WTC11 (cell line): ENCODE measurements at regions not wholly inside any gene's neighbourhood (a gene's known extent, or its start where the extent isn't known, plus 50 kb on each side); places are given as distances from the start of the nearest gene placed in this dataset.

Experiments
- ATAC-seq: fragments of 200-7000 bp; cut with Tn5 transposase; 2 replicates; pipeline ENCODE4 v1.10.0; 2021; ENCODE audit warnings: mild to moderate bottlenecking, moderate library complexity
- CTCF ChIA-PET: fragments of 300-600 bp; sonication (Branson Sonifier 250); formaldehyde crosslinking; loops from one replicate; lab custom pipeline; 2021; ENCODE audit warnings: antibody characterized with exemption; lab: Charles Lee
- POLR2A ChIA-PET: fragments of 350-600 bp; sonication (Branson Sonifier 250); formaldehyde crosslinking; loops from one replicate; lab custom pipeline; 2021; ENCODE audit warnings: antibody characterized with exemption; lab: Charles Lee
- DNase-seq: peaks from one replicate; pipeline ENCODE4 v3.0.0; 2021; ENCODE audit warnings: low spot score
- H3K27ac Mint-ChIP-seq: 2 replicates; pipeline ENCODE4 v1.8.0; 2021; ENCODE audit warnings: mixed read lengths
- H3K27me3 Mint-ChIP-seq: 2 replicates; pipeline ENCODE4 v1.8.0; 2021; ENCODE audit warnings: low read depth, mild to moderate bottlenecking, moderate library complexity, mixed read lengths
- H3K36me3 Mint-ChIP-seq: 2 replicates; pipeline ENCODE4 v1.8.0; 2021; ENCODE audit warnings: mixed read lengths
- H3K4me1 Mint-ChIP-seq: 2 replicates; pipeline ENCODE4 v1.8.0; 2022; ENCODE audit warnings: mixed read lengths
- H3K4me3 Mint-ChIP-seq: 2 replicates; pipeline ENCODE4 v1.8.0; 2021; ENCODE audit warnings: mild to moderate bottlenecking, moderate library complexity, mixed read lengths
- H3K9me3 Mint-ChIP-seq: 2 replicates; pipeline ENCODE4 v1.8.0; 2021; ENCODE audit warnings: mixed read lengths
- ATF1 ChIP-seq: sonication (generic); formaldehyde crosslinking; IDR thresholded peaks from 2 replicates; pipeline ENCODE4 v1.8.1; 2023; ENCODE audit warnings: mild to moderate bottlenecking, moderate library complexity, missing genetic modification reagents
- CREB1 ChIP-seq: sonication (generic); formaldehyde crosslinking; IDR thresholded peaks from 2 replicates; pipeline ENCODE4 v1.8.0; 2023; ENCODE audit warnings: mild to moderate bottlenecking, missing genetic modification reagents
- E2F4 ChIP-seq: sonication (generic); formaldehyde crosslinking; IDR thresholded peaks from 2 replicates; pipeline ENCODE4 v1.8.1; 2022; ENCODE audit warnings: low read depth, mild to moderate bottlenecking, moderate library complexity, missing genetic modification reagents, borderline replicate concordance
- E2F5 ChIP-seq: sonication (generic); formaldehyde crosslinking; IDR thresholded peaks from 2 replicates; pipeline ENCODE4 v1.8.1; 2022; ENCODE audit warnings: mild to moderate bottlenecking, moderate library complexity, missing genetic modification reagents
- EMX1 ChIP-seq: fragments of 250-450 bp; sonication (Bioruptor Pico); IDR thresholded peaks from 2 replicates; pipeline ENCODE4 v1.8.0; 2021; ENCODE audit warnings: mild to moderate bottlenecking
- ESRRA ChIP-seq: sonication (generic); formaldehyde crosslinking; IDR thresholded peaks from 2 replicates; pipeline ENCODE4 v1.8.1; 2022; ENCODE audit warnings: mild to moderate bottlenecking, missing genetic modification reagents, borderline replicate concordance
- FOXK1 ChIP-seq: sonication (generic); formaldehyde crosslinking; IDR thresholded peaks from 2 replicates; pipeline ENCODE4 v1.8.0; 2022; ENCODE audit warnings: mild to moderate bottlenecking, moderate library complexity, missing genetic modification reagents
- IRF2 ChIP-seq: sonication (generic); formaldehyde crosslinking; IDR thresholded peaks from 2 replicates; pipeline ENCODE4 v1.8.0; 2022; ENCODE audit warnings: low read depth, missing genetic modification reagents, borderline replicate concordance
- MAX ChIP-seq: sonication (generic); formaldehyde crosslinking; IDR thresholded peaks from 2 replicates; pipeline ENCODE4 v1.8.0; 2022; ENCODE audit warnings: mild to moderate bottlenecking, missing genetic modification reagents
- MYBL2 ChIP-seq: sonication (generic); formaldehyde crosslinking; IDR thresholded peaks from 2 replicates; pipeline ENCODE4 v1.8.1; 2023; ENCODE audit warnings: mild to moderate bottlenecking, moderate library complexity, missing genetic modification reagents
- NR3C1 ChIP-seq: sonication (generic); formaldehyde crosslinking; conservative IDR thresholded peaks from 2 replicates; pipeline ENCODE4 v1.8.1; 2023; ENCODE audit warnings: low read depth, mild to moderate bottlenecking, missing genetic modification reagents
- TCF7 ChIP-seq: sonication (generic); formaldehyde crosslinking; IDR thresholded peaks from 2 replicates; pipeline ENCODE4 v1.8.0; 2022; ENCODE audit warnings: mild to moderate bottlenecking, low read depth, missing genetic modification reagents, moderate library complexity
- ZNF423 ChIP-seq: fragments of 250-450 bp; sonication (Bioruptor Pico); IDR thresholded peaks from 2 replicates; pipeline ENCODE4 v2.1.2; 2022; ENCODE audit warnings: mild to moderate bottlenecking, moderate library complexity
- ZNF512 ChIP-seq: sonication (generic); formaldehyde crosslinking; IDR thresholded peaks from 2 replicates; pipeline ENCODE4 v1.8.1; 2022; ENCODE audit warnings: missing genetic modification reagents, borderline replicate concordance
- TF ChIP-seq, protein P1 (sequence below): fragments of 250-450 bp; sonication (Bioruptor Pico); IDR thresholded peaks from 2 replicates; pipeline ENCODE4 v1.9.0; 2021; ENCODE audit warnings: mild to moderate bottlenecking, borderline replicate concordance
- TF ChIP-seq, protein P2 (sequence below): sonication (generic); formaldehyde crosslinking; IDR thresholded peaks from 2 replicates; pipeline ENCODE4 v1.8.0; 2023; ENCODE audit warnings: missing genetic modification reagents, mild to moderate bottlenecking, borderline replicate concordance
- TF ChIP-seq, protein P3 (sequence below): sonication (generic); formaldehyde crosslinking; IDR thresholded peaks from 2 replicates; pipeline ENCODE4 v1.8.1; 2023; ENCODE audit warnings: mild to moderate bottlenecking, missing genetic modification reagents
- TF ChIP-seq, protein P4 (sequence below): fragments of 250-450 bp; sonication (Bioruptor Pico); conservative IDR thresholded peaks from 2 replicates; pipeline ENCODE4 v1.9.0; 2021; ENCODE audit warnings: mild to moderate bottlenecking

DNA sequence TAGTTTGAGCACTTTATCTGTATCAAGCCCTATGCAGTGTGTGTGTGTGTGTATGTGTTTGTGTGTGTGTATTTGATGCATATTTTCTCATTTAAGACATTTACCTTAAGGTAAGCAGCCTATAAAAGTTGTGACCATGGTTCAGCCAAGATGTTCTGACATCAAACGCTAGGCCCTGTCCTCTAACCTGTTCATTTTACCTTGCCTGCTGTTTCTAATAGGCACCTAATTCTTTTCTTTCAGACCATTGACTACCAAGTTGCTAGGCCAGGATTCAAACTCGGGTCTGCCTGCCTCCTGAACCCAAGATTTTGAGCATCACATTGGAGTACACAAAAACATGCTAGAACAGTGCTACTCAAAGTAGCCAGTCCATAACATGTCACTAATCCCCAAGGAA lies 274.5 kb downstream of the PLK2 start:
- no peak for DNase-seq
- ChIA-PET POLR2A (no interaction called here), CTCF (no interaction called here)
- Mint-ChIP-seq H3K36me3 (no peaks in the 10 kb centered on the region), H3K4me1 (peaks cover 14% of the 10 kb centered on the region), H3K4me3 (no peak overlapping the region), H3K27ac (no peak overlapping the region), H3K27me3 (no peaks in the 10 kb centered on the region), H3K9me3 (no peaks in the 10 kb centered on the region)
- TF ChIP-seq EMX1, result no peak
- TF ChIP-seq FOXK1, result no peak
- no peak for ATAC-seq

- ATAC-seq (no peak), DNase-seq (no peak)
- Mint-ChIP-seq H3K27ac (no peak overlapping the region), H3K36me3 (no peaks in the 10 kb centered on the region), H3K4me3 (no peak overlapping the region), H3K4me1 (peaks cover 14% of the 10 kb centered on the region), H3K27me3 (no peaks in the 10 kb centered on the region), H3K9me3 (no peaks in the 10 kb centered on the region)
- ChIA-PET POLR2A (no interaction called here), CTCF (no interaction called here)
- TF ChIP-seq, protein P1, sequence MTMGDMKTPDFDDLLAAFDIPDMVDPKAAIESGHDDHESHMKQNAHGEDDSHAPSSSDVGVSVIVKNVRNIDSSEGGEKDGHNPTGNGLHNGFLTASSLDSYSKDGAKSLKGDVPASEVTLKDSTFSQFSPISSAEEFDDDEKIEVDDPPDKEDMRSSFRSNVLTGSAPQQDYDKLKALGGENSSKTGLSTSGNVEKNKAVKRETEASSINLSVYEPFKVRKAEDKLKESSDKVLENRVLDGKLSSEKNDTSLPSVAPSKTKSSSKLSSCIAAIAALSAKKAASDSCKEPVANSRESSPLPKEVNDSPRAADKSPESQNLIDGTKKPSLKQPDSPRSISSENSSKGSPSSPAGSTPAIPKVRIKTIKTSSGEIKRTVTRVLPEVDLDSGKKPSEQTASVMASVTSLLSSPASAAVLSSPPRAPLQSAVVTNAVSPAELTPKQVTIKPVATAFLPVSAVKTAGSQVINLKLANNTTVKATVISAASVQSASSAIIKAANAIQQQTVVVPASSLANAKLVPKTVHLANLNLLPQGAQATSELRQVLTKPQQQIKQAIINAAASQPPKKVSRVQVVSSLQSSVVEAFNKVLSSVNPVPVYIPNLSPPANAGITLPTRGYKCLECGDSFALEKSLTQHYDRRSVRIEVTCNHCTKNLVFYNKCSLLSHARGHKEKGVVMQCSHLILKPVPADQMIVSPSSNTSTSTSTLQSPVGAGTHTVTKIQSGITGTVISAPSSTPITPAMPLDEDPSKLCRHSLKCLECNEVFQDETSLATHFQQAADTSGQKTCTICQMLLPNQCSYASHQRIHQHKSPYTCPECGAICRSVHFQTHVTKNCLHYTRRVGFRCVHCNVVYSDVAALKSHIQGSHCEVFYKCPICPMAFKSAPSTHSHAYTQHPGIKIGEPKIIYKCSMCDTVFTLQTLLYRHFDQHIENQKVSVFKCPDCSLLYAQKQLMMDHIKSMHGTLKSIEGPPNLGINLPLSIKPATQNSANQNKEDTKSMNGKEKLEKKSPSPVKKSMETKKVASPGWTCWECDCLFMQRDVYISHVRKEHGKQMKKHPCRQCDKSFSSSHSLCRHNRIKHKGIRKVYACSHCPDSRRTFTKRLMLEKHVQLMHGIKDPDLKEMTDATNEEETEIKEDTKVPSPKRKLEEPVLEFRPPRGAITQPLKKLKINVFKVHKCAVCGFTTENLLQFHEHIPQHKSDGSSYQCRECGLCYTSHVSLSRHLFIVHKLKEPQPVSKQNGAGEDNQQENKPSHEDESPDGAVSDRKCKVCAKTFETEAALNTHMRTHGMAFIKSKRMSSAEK (CRISPR knock-in tag), result no peak
- TF ChIP-seq TCF7 (no peak), MYBL2 (no peak), CREB1 (CRISPR knock-in tag) (no peak), ZNF423 (CRISPR knock-in tag) (no peak), ESRRA (CRISPR knock-in tag) (no peak), E2F4 (CRISPR knock-in tag) (no peak), NR3C1 (CRISPR knock-in tag) (no peak), IRF2 (CRISPR knock-in tag) (no peak), ATF1 (CRISPR knock-in tag) (no peak), E2F5 (CRISPR knock-in tag) (no peak), ZNF512 (CRISPR knock-in tag) (no peak), MAX (CRISPR knock-in tag) (no peak)
- TF ChIP-seq, protein P2, sequence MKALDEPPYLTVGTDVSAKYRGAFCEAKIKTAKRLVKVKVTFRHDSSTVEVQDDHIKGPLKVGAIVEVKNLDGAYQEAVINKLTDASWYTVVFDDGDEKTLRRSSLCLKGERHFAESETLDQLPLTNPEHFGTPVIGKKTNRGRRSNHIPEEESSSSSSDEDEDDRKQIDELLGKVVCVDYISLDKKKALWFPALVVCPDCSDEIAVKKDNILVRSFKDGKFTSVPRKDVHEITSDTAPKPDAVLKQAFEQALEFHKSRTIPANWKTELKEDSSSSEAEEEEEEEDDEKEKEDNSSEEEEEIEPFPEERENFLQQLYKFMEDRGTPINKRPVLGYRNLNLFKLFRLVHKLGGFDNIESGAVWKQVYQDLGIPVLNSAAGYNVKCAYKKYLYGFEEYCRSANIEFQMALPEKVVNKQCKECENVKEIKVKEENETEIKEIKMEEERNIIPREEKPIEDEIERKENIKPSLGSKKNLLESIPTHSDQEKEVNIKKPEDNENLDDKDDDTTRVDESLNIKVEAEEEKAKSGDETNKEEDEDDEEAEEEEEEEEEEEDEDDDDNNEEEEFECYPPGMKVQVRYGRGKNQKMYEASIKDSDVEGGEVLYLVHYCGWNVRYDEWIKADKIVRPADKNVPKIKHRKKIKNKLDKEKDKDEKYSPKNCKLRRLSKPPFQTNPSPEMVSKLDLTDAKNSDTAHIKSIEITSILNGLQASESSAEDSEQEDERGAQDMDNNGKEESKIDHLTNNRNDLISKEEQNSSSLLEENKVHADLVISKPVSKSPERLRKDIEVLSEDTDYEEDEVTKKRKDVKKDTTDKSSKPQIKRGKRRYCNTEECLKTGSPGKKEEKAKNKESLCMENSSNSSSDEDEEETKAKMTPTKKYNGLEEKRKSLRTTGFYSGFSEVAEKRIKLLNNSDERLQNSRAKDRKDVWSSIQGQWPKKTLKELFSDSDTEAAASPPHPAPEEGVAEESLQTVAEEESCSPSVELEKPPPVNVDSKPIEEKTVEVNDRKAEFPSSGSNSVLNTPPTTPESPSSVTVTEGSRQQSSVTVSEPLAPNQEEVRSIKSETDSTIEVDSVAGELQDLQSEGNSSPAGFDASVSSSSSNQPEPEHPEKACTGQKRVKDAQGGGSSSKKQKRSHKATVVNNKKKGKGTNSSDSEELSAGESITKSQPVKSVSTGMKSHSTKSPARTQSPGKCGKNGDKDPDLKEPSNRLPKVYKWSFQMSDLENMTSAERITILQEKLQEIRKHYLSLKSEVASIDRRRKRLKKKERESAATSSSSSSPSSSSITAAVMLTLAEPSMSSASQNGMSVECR (CRISPR knock-in tag), result no peak
- TF ChIP-seq, protein P3, sequence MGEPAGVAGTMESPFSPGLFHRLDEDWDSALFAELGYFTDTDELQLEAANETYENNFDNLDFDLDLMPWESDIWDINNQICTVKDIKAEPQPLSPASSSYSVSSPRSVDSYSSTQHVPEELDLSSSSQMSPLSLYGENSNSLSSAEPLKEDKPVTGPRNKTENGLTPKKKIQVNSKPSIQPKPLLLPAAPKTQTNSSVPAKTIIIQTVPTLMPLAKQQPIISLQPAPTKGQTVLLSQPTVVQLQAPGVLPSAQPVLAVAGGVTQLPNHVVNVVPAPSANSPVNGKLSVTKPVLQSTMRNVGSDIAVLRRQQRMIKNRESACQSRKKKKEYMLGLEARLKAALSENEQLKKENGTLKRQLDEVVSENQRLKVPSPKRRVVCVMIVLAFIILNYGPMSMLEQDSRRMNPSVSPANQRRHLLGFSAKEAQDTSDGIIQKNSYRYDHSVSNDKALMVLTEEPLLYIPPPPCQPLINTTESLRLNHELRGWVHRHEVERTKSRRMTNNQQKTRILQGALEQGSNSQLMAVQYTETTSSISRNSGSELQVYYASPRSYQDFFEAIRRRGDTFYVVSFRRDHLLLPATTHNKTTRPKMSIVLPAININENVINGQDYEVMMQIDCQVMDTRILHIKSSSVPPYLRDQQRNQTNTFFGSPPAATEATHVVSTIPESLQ (CRISPR knock-in tag), result no peak
- TF ChIP-seq, protein P4, sequence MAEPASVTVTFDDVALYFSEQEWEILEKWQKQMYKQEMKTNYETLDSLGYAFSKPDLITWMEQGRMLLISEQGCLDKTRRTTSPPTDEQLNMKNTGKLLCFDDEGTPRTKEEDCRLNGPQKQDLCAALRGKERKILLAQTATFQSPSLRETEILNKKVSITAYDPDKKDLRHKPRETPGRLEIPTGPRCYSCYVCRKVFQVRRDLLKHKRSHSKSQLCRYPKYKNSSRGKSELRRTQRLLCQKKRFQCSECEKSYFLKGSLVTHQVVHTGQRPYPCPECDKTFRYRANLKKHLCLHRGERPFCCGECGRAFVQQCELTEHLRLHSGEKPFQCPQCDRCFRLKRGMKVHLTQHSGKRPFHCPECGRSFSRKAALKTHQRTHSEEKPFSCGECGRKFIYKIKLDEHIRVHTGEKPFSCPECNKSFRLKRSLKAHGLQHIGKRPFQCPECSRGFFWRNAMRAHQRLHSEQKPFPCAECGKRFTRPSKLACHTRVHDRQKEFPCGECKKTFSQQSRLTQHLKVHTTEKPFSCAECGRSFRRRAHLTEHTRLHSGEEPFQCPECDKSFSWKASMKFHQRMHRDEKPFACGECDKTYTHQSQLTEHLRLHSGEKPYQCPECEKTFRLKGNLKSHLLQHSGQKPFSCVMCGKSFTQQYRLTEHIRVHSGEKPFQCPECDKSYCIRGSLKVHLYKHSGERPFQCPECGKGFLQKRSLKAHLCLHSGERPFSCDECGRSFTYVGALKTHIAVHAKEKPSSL, result no peak
Measured at GRCh38 chr5:58184910-58185309, 275.0 kb downstream of the PLK2 start.
